ENCODE measurements at regions not wholly inside any gene's neighbourhood (a gene's known extent, or its start where the extent isn't known, plus 50 kb on each side); places are given as distances from the start of the nearest gene placed in this dataset.

DNA sequence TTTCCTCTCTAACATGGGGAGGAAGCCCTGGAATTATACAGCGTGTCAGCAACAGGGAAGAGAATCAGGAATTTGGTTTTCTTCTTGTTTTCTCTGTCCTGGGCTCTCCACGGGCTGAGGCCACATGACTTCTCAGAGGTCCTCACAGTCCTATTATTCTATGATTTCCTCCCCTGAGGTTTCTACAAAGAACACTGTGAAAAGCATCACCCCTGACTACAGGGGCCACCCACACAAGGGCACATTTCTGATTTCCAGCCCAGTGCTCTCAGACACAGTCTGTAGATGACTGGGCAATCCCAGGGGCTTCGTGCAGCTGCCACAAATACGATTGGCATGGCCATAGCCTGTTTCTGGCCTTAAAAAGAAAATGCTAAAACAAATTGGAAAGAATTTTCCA, 284.9 kb downstream of the CEMIP2 start:
- TF ChIP-seq, protein P1, sequence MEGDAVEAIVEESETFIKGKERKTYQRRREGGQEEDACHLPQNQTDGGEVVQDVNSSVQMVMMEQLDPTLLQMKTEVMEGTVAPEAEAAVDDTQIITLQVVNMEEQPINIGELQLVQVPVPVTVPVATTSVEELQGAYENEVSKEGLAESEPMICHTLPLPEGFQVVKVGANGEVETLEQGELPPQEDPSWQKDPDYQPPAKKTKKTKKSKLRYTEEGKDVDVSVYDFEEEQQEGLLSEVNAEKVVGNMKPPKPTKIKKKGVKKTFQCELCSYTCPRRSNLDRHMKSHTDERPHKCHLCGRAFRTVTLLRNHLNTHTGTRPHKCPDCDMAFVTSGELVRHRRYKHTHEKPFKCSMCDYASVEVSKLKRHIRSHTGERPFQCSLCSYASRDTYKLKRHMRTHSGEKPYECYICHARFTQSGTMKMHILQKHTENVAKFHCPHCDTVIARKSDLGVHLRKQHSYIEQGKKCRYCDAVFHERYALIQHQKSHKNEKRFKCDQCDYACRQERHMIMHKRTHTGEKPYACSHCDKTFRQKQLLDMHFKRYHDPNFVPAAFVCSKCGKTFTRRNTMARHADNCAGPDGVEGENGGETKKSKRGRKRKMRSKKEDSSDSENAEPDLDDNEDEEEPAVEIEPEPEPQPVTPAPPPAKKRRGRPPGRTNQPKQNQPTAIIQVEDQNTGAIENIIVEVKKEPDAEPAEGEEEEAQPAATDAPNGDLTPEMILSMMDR (conservative IDR thresholded peaks at IDR 0.05) = no peak
- no peak overlapping the region for H3K27ac ChIP-seq

DNA sequence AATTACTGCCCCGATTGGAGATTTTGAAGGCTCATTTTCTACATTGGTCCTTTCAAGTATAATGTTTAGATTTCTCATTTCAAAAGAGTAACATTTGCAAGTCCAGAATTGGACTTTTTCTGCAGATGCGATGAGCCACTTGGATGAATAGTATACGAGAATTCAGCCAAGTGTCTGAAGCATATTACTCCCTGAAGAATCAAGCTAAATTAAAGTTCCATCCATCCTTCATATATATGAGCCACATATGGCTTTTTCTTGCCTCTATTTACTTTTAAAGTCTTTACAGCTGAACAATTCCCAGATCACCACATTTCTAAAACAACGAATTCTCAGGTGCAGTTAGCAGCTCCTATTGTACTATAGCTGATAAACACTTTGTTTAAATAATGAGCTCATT, 288.7 kb downstream of the CEMIP2 start:
- TF ChIP-seq, protein P1 (conservative IDR thresholded peaks at IDR 0.05) = no peak
- H3K27ac ChIP-seq = no peak overlapping the region

DNA sequence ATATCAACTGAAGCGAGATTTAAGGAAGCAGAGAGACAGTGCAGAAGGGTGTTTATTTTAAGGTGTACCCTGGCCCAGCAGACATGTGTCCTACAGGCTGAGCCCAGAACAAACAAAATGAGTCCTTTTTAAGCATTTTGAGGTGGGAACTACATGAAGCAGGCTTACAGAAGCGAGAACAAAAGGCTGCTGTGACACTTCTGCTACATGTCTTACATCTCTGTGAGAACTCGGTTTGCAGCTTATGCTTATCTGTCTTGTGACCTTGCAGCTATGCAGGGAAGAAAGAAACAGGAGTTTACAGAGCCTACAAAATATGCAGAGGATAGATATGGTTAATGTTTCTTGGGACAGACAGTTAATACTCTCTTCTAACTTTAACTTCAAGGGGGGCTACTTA, 295.9 kb downstream of the CEMIP2 start:
- TF ChIP-seq, protein P1 (conservative IDR thresholded peaks at IDR 0.05) = no peak
- H3K27ac ChIP-seq = no peak overlapping the region

DNA sequence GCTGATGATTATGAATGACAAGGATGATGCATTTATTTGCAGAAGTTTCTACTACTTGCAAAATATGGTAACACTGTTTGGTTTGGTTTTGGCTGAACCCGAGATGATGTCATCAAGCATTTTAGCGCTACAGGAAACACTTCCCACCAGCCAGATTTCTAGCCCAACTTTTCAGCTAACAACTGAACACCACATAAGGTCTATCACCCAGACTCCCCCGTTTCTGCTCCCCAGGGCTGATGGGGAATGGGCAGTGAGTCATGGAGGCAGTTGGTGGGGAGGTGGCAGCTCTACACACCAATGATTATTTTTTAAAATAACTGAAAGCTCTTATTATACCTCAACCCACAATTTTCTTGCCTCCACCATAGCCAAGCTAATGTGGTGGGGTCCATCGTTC, 302.9 kb downstream of the CEMIP2 start:
- H3K27ac ChIP-seq = no peak overlapping the region
- TF ChIP-seq, protein P1 (conservative IDR thresholded peaks at IDR 0.05) = no peak

DNA sequence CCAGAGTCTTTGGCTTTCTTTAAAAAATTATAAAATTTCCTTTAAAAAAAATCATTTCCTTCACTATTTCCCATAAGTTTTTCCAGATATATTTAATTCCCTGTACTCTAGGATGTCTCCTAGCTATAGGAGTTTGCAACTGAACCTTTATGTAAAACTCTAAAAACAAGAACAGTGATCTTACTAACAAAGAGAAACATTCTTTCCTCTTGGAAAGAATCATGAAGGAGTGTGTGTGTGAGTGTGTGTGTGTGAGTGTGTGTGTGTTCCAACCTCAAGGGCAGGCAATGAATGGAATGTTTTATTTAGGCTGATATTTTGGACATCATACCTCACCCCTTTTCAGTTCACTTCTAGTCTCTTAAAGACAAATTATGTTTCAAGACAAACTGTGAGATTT, 309.2 kb downstream of the CEMIP2 start:
- no peak overlapping the region for H3K27ac ChIP-seq
- TF ChIP-seq, protein P1 (conservative IDR thresholded peaks at IDR 0.05) = no peak

DNA sequence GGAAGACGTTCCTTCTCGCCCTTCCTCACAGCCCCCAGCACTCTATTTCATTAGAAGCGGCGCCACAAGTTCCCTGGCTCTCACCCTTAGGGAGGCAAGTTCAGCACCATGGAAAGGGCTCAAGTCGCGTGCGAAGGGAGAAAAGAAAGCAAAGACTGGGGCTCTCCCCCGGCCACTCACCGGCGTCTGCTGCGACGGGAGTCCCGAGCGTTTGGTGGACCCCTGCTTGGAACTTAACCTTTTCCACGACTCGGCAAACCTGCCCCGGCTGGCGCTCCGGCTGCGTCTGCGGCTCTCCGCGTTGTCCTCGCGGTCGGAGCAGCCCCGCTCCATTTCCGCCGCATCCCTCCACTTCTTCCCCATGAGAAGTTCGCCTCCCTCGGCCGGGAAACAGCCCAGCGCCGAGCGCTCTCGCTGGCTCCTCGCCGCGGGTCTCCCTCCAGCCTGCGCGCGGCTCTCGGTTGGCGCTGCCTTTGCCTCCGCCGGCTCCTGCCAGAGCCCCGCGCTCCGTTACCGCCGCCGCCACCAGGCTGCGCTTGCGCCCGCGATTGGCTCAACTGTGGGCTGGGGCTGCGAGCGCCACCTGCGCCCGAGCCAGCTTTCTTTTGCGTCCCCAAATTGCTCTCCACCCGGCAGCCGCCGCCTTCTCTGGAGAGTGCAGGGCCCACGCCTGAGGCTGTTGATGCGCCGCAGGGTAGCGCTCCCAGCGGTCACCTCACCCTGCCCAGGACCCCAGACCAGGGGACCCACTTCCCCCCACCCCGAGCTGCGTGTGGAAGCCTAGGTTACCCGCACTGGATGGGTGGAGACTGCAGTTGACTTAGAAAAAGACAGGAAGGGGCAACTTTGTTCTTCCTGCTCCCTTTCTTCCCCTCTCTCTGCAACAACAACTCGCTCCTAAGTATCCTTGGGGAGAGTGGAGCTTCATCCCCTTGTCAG, 321.6 kb downstream of the CEMIP2 start:
- TF ChIP-seq, protein P1 (conservative IDR thresholded peaks at IDR 0.05) = peak; percentile 72
- peak overlapping the region; percentile 20; the same call in 1 of the 2 replicates for H3K27ac ChIP-seq

DNA sequence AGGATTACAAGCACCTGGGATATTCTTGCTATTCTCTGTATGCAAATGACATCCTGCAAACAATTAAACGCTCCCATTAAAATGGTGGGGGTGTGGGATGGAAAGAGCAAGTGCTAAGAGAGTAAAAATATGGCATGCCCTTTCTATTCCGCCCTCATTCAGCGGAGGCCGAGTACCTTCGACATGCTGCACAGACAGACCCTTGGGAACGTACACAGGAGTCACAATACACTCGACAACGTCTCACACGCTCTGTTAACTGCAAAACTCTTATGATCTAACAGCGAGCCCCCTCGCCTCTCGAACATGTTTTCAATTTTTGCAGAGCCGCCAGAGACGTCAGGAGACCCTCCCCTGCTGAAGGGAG, 322.2 kb downstream of the CEMIP2 start:
- H3K27ac ChIP-seq = peak overlapping the region; percentile 20; the same call in 1 of the 2 replicates
- TF ChIP-seq, protein P1 (conservative IDR thresholded peaks at IDR 0.05) = no peak
